ENCODE measurements at regions not wholly inside any gene's neighbourhood (a gene's known extent, or its start where the extent isn't known, plus 50 kb on each side); places are given as distances from the start of the nearest gene placed in this dataset.
"Not testable (repeated sequence)": the region's sequence is repeated elsewhere in the genome, so short reads cannot be mapped to it uniquely, and the experiment has no call there.

DNA sequence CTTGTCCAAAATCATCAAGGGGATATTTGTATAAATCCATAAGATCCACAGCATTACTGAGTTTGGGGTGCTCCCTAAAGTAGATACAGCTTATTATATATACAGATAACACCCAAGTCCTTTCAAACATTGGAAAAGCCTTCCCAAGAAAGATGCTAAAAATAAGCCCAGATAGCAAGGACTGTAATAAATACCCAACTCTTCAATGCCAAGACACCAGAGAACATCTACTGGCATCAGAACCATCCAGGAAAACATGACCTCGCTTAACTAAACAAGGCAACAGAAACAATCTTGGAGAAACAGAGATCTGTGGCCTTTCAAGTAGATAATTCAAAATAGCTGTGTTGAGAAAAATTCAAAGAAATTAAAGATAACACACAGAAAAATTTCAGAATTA is 761.4 kb downstream of the GRIK2 start:
- no peak for TF ChIP-seq EZH2 (IDR thresholded peaks at IDR 0.05; ENCODE audit: borderline replicate concordance, low read depth, low read length, poor library complexity, severe bottlenecking)
- TF ChIP-seq, protein P1, sequence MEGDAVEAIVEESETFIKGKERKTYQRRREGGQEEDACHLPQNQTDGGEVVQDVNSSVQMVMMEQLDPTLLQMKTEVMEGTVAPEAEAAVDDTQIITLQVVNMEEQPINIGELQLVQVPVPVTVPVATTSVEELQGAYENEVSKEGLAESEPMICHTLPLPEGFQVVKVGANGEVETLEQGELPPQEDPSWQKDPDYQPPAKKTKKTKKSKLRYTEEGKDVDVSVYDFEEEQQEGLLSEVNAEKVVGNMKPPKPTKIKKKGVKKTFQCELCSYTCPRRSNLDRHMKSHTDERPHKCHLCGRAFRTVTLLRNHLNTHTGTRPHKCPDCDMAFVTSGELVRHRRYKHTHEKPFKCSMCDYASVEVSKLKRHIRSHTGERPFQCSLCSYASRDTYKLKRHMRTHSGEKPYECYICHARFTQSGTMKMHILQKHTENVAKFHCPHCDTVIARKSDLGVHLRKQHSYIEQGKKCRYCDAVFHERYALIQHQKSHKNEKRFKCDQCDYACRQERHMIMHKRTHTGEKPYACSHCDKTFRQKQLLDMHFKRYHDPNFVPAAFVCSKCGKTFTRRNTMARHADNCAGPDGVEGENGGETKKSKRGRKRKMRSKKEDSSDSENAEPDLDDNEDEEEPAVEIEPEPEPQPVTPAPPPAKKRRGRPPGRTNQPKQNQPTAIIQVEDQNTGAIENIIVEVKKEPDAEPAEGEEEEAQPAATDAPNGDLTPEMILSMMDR (conservative IDR thresholded peaks at IDR 0.05; ENCODE audit: low read depth, low read length), result no peak
- ChIA-PET POLR2A (ENCODE audit: low non-redundant PET) (no interaction called here), CTCF (no interaction called here)
- no peak for DNase-seq (ENCODE audit: low spot score)
- no peaks in the 10 kb centered on the region for H3K4me1 ChIP-seq (ENCODE audit: insufficient read depth, low read length, poor library complexity, severe bottlenecking)
- no TSS peak for BruUV-seq (replicated peaks)
- no peaks in the 10 kb centered on the region for H3K9me3 ChIP-seq (ENCODE audit: low read depth, low read length, poor library complexity, severe bottlenecking)
- no peaks in the 10 kb centered on the region for H3K36me3 ChIP-seq (ENCODE audit: insufficient read depth, low read length, poor library complexity, severe bottlenecking)
- H3K27me3 ChIP-seq (replicated peaks; ENCODE audit: insufficient read depth, low read depth, low read length, poor library complexity), result no peaks in the 10 kb centered on the region
- intact Hi-C loops (cut with micrococcal nuclease; ENCODE audit: unreplicated experiment), result no loop called here
- H3K27ac ChIP-seq (ENCODE audit: low read depth, low read length, poor library complexity, severe bottlenecking), result no peak overlapping the region
- no peak overlapping the region for H3K4me3 ChIP-seq (ENCODE audit: low read depth, low read length, poor library complexity, severe bottlenecking)

DNA sequence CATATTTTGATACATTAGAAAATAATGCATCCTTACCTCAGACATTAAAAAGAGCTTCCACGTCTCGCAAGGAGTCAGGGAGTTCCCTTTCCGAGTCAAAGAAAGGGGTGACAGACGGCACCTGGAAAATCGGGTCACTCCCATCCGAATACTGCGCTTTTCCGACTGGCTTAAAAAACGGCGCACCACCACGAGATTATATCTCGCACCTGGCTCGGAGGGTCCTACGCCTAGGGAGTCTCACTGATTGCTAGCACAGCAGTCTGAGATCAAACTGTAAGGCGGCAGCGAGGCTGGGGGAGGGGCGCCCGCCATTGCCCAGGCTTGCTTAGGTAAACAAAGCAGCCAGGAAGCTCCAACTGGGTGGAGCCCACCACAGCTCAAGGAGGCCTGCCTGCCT is 776.3 kb downstream of the GRIK2 start:
- POLR2A ChIA-PET (ENCODE audit: low non-redundant PET); H3K4me3 ChIP-seq (ENCODE audit: low read depth, low read length, poor library complexity, severe bottlenecking); H3K36me3 ChIP-seq (ENCODE audit: insufficient read depth, low read length, poor library complexity, severe bottlenecking); H3K27me3 ChIP-seq (replicated peaks; ENCODE audit: insufficient read depth, low read depth, low read length, poor library complexity); DNase-seq (ENCODE audit: low spot score); H3K27ac ChIP-seq (ENCODE audit: low read depth, low read length, poor library complexity, severe bottlenecking); BruUV-seq (replicated peaks); H3K9me3 ChIP-seq (ENCODE audit: low read depth, low read length, poor library complexity, severe bottlenecking); intact Hi-C loops (cut with micrococcal nuclease; ENCODE audit: unreplicated experiment); CTCF ChIA-PET; H3K4me1 ChIP-seq (ENCODE audit: insufficient read depth, low read length, poor library complexity, severe bottlenecking): not testable (repeated sequence)

DNA sequence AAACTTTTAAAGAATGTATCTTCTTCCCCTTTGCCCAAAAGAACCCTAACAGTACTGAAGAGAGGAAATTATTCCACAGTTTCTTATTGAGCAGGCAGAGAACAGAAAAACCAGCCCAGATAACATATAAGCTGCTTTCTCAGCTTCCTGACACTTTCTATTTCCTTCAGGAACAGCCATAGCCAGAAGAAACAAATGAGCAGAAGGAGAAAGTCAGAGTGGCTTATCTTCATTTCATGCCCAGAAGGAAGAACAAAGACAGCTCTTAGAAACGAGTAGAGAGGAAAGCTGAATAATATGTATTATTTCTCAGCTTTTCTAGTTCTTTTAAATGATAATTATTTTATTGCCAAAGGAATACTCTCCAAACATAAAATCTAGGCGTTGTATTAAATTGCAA is 793.7 kb downstream of the GRIK2 start:
- CTCF ChIA-PET, result no interaction called here
- DNase-seq (ENCODE audit: low spot score), result no peak
- TF ChIP-seq EZH2 (IDR thresholded peaks at IDR 0.05; ENCODE audit: borderline replicate concordance, low read depth, low read length, poor library complexity, severe bottlenecking), result no peak
- TF ChIP-seq, protein P1 (conservative IDR thresholded peaks at IDR 0.05; ENCODE audit: low read depth, low read length), result no peak
- no peak overlapping the region for H3K27ac ChIP-seq (ENCODE audit: low read depth, low read length, poor library complexity, severe bottlenecking)
- intact Hi-C loops (cut with micrococcal nuclease; ENCODE audit: unreplicated experiment), result no loop called here
- POLR2A ChIA-PET (ENCODE audit: low non-redundant PET), result no interaction called here
- BruUV-seq (replicated peaks), result no TSS peak
- no peak overlapping the region for H3K4me3 ChIP-seq (ENCODE audit: low read depth, low read length, poor library complexity, severe bottlenecking)
- no peaks in the 10 kb centered on the region for H3K36me3 ChIP-seq (ENCODE audit: insufficient read depth, low read length, poor library complexity, severe bottlenecking)
- no peaks in the 10 kb centered on the region for H3K4me1 ChIP-seq (ENCODE audit: insufficient read depth, low read length, poor library complexity, severe bottlenecking)
- H3K27me3 ChIP-seq (replicated peaks; ENCODE audit: insufficient read depth, low read depth, low read length, poor library complexity), result no peaks in the 10 kb centered on the region
- H3K9me3 ChIP-seq (ENCODE audit: low read depth, low read length, poor library complexity, severe bottlenecking), result no peaks in the 10 kb centered on the region

DNA sequence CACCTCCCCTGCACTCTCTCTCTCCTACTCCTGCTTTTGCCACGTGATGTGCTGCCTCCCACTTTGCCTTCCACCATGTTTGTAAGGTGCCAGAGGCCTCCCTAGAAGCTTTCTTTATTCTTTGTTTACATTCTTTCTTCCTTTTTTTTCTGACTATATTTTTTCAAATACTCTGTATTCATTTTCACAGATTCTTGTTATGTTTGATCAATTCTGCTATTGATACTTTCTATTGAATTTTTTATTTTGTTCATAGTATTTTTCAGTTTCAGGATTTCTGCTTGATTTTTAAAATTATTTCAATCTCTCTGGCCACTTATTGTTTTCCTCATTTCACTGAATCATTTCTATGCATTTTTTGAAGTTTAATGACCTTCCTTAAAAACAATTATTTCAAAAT is 801.8 kb downstream of the GRIK2 start:
- no peak for DNase-seq (ENCODE audit: low spot score)
- intact Hi-C loops (cut with micrococcal nuclease; ENCODE audit: unreplicated experiment), result no loop called here
- Histone ChIP-seq H3K9me3 (ENCODE audit: low read depth, low read length, poor library complexity, severe bottlenecking) (peaks cover 25% of the 10 kb centered on the region), H3K36me3 (ENCODE audit: insufficient read depth, low read length, poor library complexity, severe bottlenecking) (no peaks in the 10 kb centered on the region), H3K27me3 (replicated peaks; ENCODE audit: insufficient read depth, low read depth, low read length, poor library complexity) (no peaks in the 10 kb centered on the region), H3K27ac (ENCODE audit: low read depth, low read length, poor library complexity, severe bottlenecking) (no peak overlapping the region), H3K4me3 (ENCODE audit: low read depth, low read length, poor library complexity, severe bottlenecking) (no peak overlapping the region), H3K4me1 (ENCODE audit: insufficient read depth, low read length, poor library complexity, severe bottlenecking) (no peaks in the 10 kb centered on the region)
- ChIA-PET CTCF (no interaction called here), POLR2A (ENCODE audit: low non-redundant PET) (no interaction called here)
- no TSS peak for BruUV-seq (replicated peaks)
- TF ChIP-seq EZH2 (IDR thresholded peaks at IDR 0.05; ENCODE audit: borderline replicate concordance, low read depth, low read length, poor library complexity, severe bottlenecking), result no peak
- TF ChIP-seq, protein P1 (conservative IDR thresholded peaks at IDR 0.05; ENCODE audit: low read depth, low read length), result no peak

Data from A673 (cell line).